Loucy (cell line): ENCODE measurements at regions not wholly inside any gene's neighbourhood (a gene's known extent, or its start where the extent isn't known, plus 50 kb on each side); places are given as distances from the start of the nearest gene placed in this dataset.

ENCODE experiments used
- H2AFZ ChIP-seq: fragments of 200-600 bp; sonication (generic); 2 replicates; pipeline ENCODE4 v1.6.0; 2016; ENCODE audit warnings: antibody characterized with exemption, mild to moderate bottlenecking, low read length, moderate library complexity
- H3F3A ChIP-seq: fragments of 200-600 bp; 2 replicates; pipeline ENCODE4 v1.6.0; 2016; ENCODE audit warnings: antibody characterized with exemption, low read depth, mild to moderate bottlenecking
- H3K27me3 ChIP-seq: fragments of 200-600 bp; sonication (generic); 2 replicates; pipeline ENCODE4 v1.6.1; 2014; ENCODE audit warnings: low read length, mild to moderate bottlenecking; ENCODE audit not compliant: insufficient read depth, poor library complexity, severe bottlenecking
- H3K36me3 ChIP-seq: fragments of 200-600 bp; sonication (generic); 2 replicates; pipeline ENCODE4 v1.6.1; 2016; ENCODE audit warnings: low read length; ENCODE audit not compliant: insufficient read depth
- H3K4me1 ChIP-seq: fragments of 200-600 bp; sonication (generic); 2 replicates; pipeline ENCODE4 v1.5.1; 2014; ENCODE audit warnings: low read length, mild to moderate bottlenecking; ENCODE audit not compliant: insufficient read depth, poor library complexity, severe bottlenecking
- H3K4me2 ChIP-seq: fragments of 200-600 bp; sonication (generic); 2 replicates; pipeline ENCODE4 v1.6.0; 2014; ENCODE audit warnings: antibody characterized with exemption, low read length, low read depth, mild to moderate bottlenecking; ENCODE audit not compliant: poor library complexity, severe bottlenecking
- H3K4me3 ChIP-seq: fragments of 200-600 bp; sonication (generic); 2 replicates; pipeline ENCODE4 v1.5.1; 2014; ENCODE audit warnings: low read length, mild to moderate bottlenecking, mixed read lengths; ENCODE audit not compliant: poor library complexity, severe bottlenecking
- H3K79me2 ChIP-seq: fragments of 200-600 bp; sonication (generic); 2 replicates; pipeline ENCODE4 v1.6.1; 2014; ENCODE audit warnings: low read length; ENCODE audit not compliant: insufficient read depth
- H3K9ac ChIP-seq: fragments of 200-600 bp; sonication (generic); 2 replicates; pipeline ENCODE4 v1.6.0; 2014; ENCODE audit warnings: mild to moderate bottlenecking, low read depth, low read length, moderate library complexity; ENCODE audit not compliant: poor library complexity, severe bottlenecking
- H3K9me2 ChIP-seq: fragments of 200-600 bp; sonication (generic); replicated peaks from 2 replicates; pipeline ENCODE4 v1.6.1; 2016; ENCODE audit warnings: low read depth, low read length, mixed read lengths
- H3K9me3 ChIP-seq: fragments of 200-600 bp; sonication (generic); 2 replicates; pipeline ENCODE4 v1.6.1; 2014; ENCODE audit warnings: mild to moderate bottlenecking, antibody characterized with exemption, low read length, low read depth; ENCODE audit not compliant: insufficient read depth
- H4K20me1 ChIP-seq: fragments of 200-600 bp; sonication (generic); 2 replicates; pipeline ENCODE4 v1.6.0; 2014; ENCODE audit warnings: antibody characterized with exemption, low read length, mild to moderate bottlenecking; ENCODE audit not compliant: insufficient read depth, poor library complexity, severe bottlenecking
- EZH2phosphoT487 ChIP-seq: fragments of 200-600 bp; IDR thresholded peaks from 2 replicates; pipeline ENCODE4 v1.6.1; 2018; ENCODE audit warnings: antibody characterized with exemption, mild to moderate bottlenecking, moderate library complexity, borderline replicate concordance
- TF ChIP-seq, protein P1 (sequence below): fragments of 200-600 bp; sonication (generic); conservative IDR thresholded peaks from 2 replicates; pipeline ENCODE4 v1.5.1; 2014; ENCODE audit warnings: mild to moderate bottlenecking, antibody characterized with exemption, low read length

GRCh38 chr4:144894573-144894972 lies 203.4 kb downstream of the ANAPC10 start:
- Histone ChIP-seq H3K9me3 (no peaks in the 10 kb centered on the region), H3K4me1 (no peaks in the 10 kb centered on the region), H3K79me2 (no peaks in the 10 kb centered on the region), H3K4me3 (no peak overlapping the region), H3K36me3 (no peaks in the 10 kb centered on the region), H3K4me2 (no peak overlapping the region), H3F3A (no peaks in the 10 kb centered on the region), H3K9me2 (no peaks in the 10 kb centered on the region), H3K27me3 (no peaks in the 10 kb centered on the region), H3K9ac (no peak overlapping the region), H2AFZ (no peak overlapping the region), H4K20me1 (no peaks in the 10 kb centered on the region)
- no peak for TF ChIP-seq EZH2phosphoT487
- TF ChIP-seq, protein P1, sequence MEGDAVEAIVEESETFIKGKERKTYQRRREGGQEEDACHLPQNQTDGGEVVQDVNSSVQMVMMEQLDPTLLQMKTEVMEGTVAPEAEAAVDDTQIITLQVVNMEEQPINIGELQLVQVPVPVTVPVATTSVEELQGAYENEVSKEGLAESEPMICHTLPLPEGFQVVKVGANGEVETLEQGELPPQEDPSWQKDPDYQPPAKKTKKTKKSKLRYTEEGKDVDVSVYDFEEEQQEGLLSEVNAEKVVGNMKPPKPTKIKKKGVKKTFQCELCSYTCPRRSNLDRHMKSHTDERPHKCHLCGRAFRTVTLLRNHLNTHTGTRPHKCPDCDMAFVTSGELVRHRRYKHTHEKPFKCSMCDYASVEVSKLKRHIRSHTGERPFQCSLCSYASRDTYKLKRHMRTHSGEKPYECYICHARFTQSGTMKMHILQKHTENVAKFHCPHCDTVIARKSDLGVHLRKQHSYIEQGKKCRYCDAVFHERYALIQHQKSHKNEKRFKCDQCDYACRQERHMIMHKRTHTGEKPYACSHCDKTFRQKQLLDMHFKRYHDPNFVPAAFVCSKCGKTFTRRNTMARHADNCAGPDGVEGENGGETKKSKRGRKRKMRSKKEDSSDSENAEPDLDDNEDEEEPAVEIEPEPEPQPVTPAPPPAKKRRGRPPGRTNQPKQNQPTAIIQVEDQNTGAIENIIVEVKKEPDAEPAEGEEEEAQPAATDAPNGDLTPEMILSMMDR = no peak

GRCh38 chr4:144899393-144899792 lies 198.6 kb downstream of the ANAPC10 start:
- no peaks in the 10 kb centered on the region for H3K9me2 ChIP-seq
- no peak for TF ChIP-seq EZH2phosphoT487
- TF ChIP-seq, protein P1 = no peak

DNA sequence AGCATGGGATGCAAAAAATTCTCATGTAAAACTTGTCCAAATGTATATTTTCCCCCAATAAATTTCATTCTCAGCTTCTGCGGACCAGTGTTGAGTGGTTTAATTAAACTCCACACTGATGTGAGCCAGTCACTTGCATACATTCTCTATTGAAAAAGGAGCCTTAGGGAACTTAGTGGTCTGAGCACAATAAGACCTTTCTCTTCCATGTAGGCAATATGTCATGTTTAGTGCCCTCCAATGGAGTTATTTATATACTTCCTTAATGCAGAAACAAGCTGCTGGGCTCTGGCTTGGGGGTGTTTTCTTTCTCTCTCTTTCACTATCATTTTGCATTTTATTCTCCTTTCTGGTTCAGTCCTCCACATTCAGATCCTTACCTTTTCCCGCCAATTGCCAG lies 196.9 kb downstream of the ANAPC10 start:
- no peaks in the 10 kb centered on the region for H3K9me3 ChIP-seq
- H3K36me3 ChIP-seq = no peaks in the 10 kb centered on the region
- H3K79me2 ChIP-seq = no peaks in the 10 kb centered on the region
- H3K9ac ChIP-seq = no peak overlapping the region
- no peaks in the 10 kb centered on the region for H4K20me1 ChIP-seq
- no peaks in the 10 kb centered on the region for H3K9me2 ChIP-seq
- H3K4me3 ChIP-seq = no peak overlapping the region
- peak overlapping the region; percentile 71 for H2AFZ ChIP-seq
- H3K4me2 ChIP-seq = peak overlapping the region; percentile 42
- H3K4me1 ChIP-seq = peaks cover 33% of the 10 kb centered on the region
- TF ChIP-seq, protein P1 = no peak
- no peak for TF ChIP-seq EZH2phosphoT487
- H3K27me3 ChIP-seq = no peaks in the 10 kb centered on the region
- H3F3A ChIP-seq = no peaks in the 10 kb centered on the region

More at GRCh38 chr4:144899393-144899792, 198.6 kb downstream of the ANAPC10 start:
- Histone ChIP-seq H3K9ac (no peak overlapping the region), H2AFZ (no peak overlapping the region), H3K79me2 (no peaks in the 10 kb centered on the region), H3K4me3 (no peak overlapping the region), H3K36me3 (no peaks in the 10 kb centered on the region), H3K9me3 (no peaks in the 10 kb centered on the region), H4K20me1 (no peaks in the 10 kb centered on the region), H3K4me1 (peaks cover 19% of the 10 kb centered on the region), H3F3A (no peaks in the 10 kb centered on the region), H3K4me2 (no peak overlapping the region), H3K27me3 (no peaks in the 10 kb centered on the region)
